Stimulated activated CD8-positive, alpha-beta memory T cell treated with anti-CD3 and anti-CD28 coated beads, Interleukin-7, amount 100 ng/mL, for 4 hours (primary cell): ENCODE measurements at regions not wholly inside any gene's neighbourhood (a gene's known extent, or its start where the extent isn't known, plus 50 kb on each side); places are given as distances from the start of the nearest gene placed in this dataset.
"Not testable (repeated sequence)": the region's sequence is repeated elsewhere in the genome, so short reads cannot be mapped to it uniquely, and the experiment has no call there.

ENCODE experiments used
- DNase-seq, 2 donors: peaks; one replicate each; pipeline ENCODE4 v3.0.0-alpha.2; 2020; ENCODE audit warnings: low read depth in 2 of 2

GRCh38 chr13:22934744-22935523, 245.8 kb upstream of the SGCG start:
- no peak for DNase-seq

- no peak for DNase-seq
Observed at GRCh38 chr13:22936228-22936627, 244.6 kb upstream of the SGCG start.

DNA sequence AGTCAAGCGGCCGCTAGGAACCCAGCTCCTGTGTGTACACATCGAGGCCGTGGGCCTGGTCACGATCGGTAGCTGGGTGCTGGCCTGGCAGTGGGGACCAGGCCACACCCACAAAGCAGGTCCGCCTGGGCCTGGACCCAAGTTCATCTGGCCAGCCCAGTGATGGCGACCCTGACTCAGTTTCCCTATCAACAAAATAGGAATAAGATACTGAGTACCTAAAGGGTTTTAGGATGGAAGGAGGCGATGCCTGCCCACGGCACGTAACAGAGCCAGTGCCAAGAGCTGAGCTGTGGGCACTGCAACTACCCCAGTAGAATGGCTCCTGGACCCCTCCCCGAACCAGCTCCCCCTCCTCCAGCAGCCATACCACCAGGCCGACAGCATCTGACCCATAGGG, 243.5 kb upstream of the SGCG start:
- no peak for DNase-seq

DNA sequence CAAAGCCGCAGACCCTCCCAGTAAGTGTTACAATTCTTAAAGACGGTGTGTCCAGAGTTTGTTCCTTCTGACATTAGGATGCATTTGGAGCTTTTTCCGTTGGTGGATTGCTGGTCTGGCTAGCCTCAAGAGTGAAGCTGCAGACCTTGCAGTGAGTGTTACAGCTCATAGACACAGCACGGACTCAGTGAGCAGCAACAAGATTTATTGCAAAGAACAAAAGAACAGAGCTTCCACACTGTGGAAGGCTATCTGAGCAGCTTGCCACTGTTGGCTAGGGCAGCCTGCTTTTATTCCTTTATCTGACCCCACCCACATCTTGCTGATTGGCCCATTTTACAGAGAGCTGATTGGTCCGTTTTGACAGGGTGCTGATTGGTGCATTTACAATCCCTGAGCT, 242.8 kb upstream of the SGCG start:
- DNase-seq = no peak

GRCh38 chr13:22938576-22938975, 242.2 kb upstream of the SGCG start:
- no peak for DNase-seq

DNA sequence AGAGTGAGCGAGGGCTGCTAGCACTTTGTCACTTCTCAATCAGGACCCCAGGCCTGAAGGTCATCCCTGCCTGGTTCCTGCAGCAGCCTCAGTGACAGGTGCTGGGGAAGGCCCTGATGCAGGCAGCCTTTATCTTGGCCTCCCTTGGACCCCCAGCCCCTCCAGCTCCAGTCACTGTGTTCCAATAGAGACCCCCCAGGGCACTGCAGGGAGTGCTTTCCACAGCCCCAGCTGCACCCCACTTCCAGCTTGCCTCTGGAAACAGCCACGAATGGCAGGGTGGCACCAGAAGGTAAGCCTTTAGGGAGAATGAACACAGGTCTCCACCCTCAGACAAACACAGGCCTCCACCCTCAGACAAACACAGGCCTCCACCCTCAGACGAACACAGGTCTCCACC, 241.6 kb upstream of the SGCG start:
- no peak for DNase-seq

DNA sequence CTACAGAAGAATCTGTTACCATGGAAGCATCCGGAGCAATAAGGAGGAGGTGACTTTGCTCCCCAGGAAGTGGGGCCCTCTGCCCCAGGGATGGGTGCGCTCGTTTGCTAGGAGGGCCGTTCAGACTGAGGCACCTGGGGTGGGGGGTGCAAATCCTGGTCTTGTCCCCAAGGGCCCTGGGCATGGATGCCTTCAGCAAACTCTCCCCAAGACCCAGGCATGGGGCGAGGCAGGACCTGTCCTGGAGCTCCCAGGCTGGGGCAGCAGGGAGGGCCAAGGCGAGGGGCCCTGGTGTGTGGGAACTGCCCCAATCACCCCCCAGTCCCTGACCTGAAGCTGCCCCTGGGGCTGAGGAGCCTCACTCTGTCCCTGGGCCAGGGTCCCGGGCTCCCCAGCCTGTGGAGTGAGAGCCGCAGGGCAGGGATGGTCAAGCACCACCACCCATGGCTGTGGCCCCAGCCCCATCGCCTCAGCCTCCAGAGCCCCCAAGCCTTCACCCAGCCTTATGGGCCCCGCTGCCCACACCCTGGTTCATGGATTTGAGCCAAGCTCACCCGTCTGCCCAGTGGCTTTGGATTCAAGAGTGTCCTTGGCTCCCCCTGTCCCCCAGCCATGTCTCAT, 240.6 kb upstream of the SGCG start:
- DNase-seq = no peak

GRCh38 chr13:22940736-22941135, 240.0 kb upstream of the SGCG start:
- no peak for DNase-seq

DNA sequence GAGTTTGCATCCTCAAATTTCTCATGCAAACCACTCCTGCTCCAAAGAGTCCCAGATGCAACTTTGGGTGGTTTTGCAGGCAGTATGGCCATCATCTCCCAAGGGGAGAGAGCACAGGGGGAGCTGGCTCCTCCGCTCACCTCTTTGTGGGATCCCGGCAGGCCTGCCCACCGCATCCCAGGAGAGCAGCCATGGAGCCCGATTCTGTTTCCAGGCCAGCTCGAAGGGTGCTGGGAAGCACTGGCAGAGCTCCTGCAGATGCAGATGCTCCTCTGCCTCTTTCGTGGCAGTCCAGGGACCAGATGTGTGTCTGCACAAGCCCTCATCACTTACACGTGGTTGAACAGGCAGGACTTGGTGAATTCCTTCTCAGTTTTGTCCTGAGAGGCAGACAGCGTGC, 239.3 kb upstream of the SGCG start:
- DNase-seq = not testable (repeated sequence)

- DNase-seq = not testable (repeated sequence)
Observed at GRCh38 chr13:22942831-22943230, 237.9 kb upstream of the SGCG start.

DNA sequence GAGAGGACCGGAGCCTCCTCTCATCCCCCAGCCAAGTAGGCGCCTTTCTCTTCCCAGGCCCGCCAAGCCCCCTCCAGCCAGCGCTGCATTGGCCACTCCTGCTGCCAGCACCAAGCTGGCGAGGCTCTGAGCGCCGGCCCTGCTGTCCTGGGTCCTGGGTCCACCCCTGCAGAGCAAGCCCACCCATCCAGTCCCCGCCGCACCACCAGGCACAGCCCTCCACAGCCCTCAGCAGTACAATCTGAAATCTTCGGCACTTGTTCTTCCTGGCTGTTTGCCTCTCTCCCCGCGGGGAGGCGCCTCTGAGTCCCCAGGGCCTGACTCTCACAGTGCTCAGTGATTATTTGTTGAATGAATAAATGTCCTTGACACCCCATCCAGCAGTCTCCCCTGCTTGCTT, 236.4 kb upstream of the SGCG start:
- DNase-seq = no peak

DNA sequence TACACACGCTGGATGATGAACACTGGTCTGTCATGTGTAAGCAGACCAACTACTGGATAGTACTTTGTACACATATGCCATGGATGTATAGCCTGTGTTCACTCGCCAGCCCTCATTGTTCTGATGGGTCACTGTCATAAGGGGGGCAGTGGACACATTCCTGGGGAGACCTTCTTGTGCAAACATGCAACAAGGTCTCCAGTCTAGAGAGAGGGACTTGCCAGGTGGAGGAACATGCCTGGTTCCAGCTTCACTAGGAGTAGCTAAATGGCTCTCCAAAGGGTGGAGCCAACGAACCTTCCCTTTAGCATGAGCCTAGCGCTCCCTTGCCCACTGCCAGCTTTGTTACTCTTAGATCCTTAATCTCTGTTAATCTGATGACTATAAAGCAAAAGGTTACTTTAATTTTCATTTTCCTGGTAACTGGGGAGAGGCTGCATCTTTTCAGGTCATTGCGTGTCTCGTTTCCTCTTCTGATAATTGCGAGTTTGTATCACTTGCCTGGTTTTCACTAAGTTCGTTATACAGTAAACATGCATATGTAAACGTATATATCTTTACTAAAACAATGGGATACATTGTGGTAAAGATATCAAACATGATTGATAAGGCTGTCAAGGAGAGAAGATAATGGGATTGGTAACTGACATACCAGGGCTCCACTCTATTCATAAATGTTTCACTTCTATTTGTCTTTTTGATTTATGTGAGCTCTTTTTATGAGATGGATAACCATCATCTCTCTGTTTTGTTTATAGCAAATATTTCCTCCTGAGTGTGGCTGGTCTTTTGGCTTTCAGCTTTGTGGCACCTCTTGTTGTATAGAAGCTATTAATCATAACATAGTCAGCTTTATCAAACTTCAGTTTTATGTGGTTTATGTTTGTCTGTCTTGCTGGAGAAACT, 235.2 kb upstream of the SGCG start:
- DNase-seq = no peak

DNA sequence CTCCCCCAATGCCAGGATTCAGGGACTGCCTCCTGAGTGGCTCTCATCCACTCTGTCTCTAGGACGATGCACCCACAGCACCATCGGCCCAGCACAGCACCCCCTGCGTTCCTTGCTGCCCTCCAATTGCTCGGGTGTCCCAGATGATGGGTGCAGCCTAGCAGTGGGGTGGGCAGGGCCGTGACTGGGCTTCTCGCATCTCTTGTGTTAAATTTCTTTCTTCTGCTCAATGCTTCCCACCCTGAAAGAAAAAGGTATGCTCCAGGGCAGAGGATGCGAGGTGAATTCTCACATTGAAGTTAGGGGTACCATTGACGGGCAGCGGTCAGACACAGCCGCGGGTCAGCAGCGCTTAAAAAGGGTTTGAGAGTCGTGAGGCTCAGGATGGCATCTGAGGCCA, 232.4 kb upstream of the SGCG start:
- DNase-seq = no peak

DNA sequence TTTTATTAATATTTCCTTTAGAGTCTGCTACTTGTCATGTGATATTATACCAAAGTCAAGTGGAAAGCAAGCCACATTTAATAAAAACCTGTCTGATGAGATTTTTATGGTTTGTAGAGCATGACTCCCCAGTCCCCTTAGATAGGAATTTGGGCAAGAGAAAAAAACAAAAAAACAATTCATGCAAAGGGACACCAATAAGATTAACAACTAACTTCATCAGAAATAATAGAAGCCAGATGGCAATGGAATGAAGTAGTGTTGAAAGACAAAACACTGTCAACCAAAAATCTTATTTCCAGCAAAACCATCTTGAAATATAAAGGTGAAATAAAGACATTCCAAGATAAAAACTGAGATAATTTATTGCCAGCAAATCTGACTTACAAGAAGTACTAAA, 228.8 kb upstream of the SGCG start:
- DNase-seq = not testable (repeated sequence)

GRCh38 chr13:22955147-22955546, 225.6 kb upstream of the SGCG start:
- DNase-seq = not testable (repeated sequence)

DNA sequence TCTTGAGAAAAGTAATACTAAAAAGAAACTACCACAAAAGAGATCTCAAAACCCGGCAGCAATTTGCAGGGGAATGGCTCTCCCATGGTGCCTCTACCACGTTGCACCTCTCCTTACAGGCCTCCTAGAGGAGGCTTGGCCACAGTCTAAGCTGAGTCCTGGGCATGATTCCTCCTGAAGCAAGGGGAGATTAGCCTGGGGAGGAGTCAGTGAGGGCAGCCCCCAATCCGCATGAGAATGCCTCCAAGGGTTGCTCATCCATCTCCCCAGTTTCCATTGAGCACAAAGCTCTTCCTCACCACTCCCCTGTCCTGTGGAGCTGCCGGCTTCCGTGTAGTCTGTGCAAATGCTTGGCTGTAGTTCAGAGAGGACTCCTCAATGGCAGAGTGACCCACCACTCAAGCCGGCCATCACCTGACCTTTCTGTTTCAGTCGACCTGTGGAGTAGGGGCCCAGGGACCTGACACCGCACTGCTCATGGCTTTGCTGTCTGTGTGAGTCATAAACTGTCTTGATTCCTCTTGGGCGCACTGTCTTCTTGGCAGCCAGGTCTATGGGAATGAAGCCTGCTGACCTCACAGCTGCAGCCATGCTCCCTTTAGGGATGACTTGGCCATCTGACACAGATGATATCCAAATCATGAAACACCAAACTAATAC, 224.2 kb upstream of the SGCG start:
- DNase-seq = not testable (repeated sequence)

DNA sequence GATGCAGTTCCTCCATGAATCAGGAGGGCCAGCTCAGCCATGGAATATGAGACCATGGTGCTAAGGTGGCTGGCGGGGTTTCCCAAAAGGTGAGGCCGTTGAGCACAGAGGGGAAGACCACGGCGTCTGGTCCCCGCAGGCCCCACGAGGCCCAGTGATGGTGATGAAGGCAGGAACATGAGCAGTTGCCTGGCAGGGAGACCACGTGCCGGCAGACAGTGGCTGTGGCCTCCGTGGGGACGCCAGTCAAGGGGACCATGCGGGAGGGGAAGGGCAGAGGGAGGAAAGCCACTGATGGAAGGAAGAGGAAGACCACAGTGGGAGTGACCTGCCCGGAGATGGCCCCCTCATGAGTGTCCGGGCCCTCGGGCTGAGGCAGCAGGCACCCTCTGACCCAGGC, 220.9 kb upstream of the SGCG start:
- DNase-seq = not testable (repeated sequence)

- no peak for DNase-seq
Observed at GRCh38 chr13:22960827-22961226, 220.0 kb upstream of the SGCG start.

- not testable (repeated sequence) for DNase-seq
Observed at GRCh38 chr13:22961342-22961741, 219.4 kb upstream of the SGCG start.

- no peak for DNase-seq
Observed at GRCh38 chr13:22961835-22962537, 218.8 kb upstream of the SGCG start.

DNA sequence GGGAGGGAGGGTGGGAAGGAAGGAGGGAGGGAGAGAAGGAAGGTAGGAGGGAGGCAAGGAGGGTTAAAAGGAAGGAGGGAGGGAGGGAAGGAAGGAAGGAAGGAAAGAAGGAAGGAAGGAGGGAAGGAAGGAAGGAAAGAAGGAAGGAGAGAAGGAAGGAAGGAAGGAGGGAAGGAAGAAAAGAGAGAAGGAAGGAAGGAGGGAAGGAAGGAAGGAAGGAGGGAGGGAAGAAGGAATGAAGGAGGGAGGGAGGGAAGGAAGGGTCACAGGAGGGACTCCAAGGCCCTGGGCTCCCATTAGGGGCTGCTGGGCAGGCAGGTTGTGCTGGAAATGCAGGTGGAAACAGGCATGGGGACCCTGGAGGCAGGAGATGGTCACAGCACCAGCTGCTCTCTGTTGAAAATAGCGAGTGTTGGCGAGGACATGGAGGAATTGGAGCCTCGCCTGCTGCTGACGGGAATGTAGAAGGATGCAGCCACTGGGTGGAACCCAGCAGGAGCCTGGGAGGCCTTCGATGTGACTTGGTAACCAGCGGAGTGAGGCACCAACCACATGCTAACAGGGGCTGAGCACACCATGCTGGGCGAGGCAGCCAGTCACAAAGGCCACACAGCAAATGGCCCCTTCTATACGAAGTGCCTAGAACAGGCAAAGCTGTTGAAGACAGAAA, 217.3 kb upstream of the SGCG start:
- not testable (repeated sequence) for DNase-seq
